ENCODE measurements at regions not wholly inside any gene's neighbourhood (a gene's known extent, or its start where the extent isn't known, plus 50 kb on each side); places are given as distances from the start of the nearest gene placed in this dataset.

GRCh38 chr12:24470050-24470449 is 478.9 kb downstream of the BCAT1 start:
- H3K79me2 ChIP-seq (ENCODE audit: control insufficient read depth, insufficient read depth, low read length, poor library complexity), result no peaks in the 10 kb centered on the region
- H3K4me2 ChIP-seq (ENCODE audit: low read length), result no peak overlapping the region
- peak in 1 of 2 donors; percentile 1 for DNase-seq
- no peak overlapping the region for H4K8ac ChIP-seq (ENCODE audit: low read depth, low read length)
- H3K4me3 ChIP-seq (ENCODE audit: low read depth, low read length), result no peak overlapping the region
- H3K18ac ChIP-seq (ENCODE audit: low read length), result no peak overlapping the region
- no peak overlapping the region for H3K4ac ChIP-seq (ENCODE audit: low read depth, low read length)
- H3K79me1 ChIP-seq (ENCODE audit: low read length), result no peaks in the 10 kb centered on the region
- no peak overlapping the region for H2BK120ac ChIP-seq (ENCODE audit: insufficient read depth, low read length, poor library complexity)
- H2BK12ac ChIP-seq (ENCODE audit: low read length), result no peak overlapping the region
- no peaks in the 10 kb centered on the region for H3K27me3 ChIP-seq (ENCODE audit: insufficient read depth, low read length)
- H4K91ac ChIP-seq (ENCODE audit: low read depth, low read length), result no peak overlapping the region
- H3K36me3 ChIP-seq (ENCODE audit: control insufficient read depth in 1 of 2, insufficient read depth in 2 of 2, low read length in 2 of 2), result no peaks in the 10 kb centered on the region
- no peaks in the 10 kb centered on the region for H3K9me3 ChIP-seq (ENCODE audit: insufficient read depth, low read depth, low read length)
- H3K9ac ChIP-seq (ENCODE audit: low read length), result no peak overlapping the region
- no peak overlapping the region for H4K12ac ChIP-seq (ENCODE audit: low read depth, low read length)
- no CpG with 5 or more reads among the region's 4 CpGs for WGBS (ENCODE audit: extremely low coverage, insufficient coverage, insufficient read length)
- no peak overlapping the region for H3K14ac ChIP-seq (ENCODE audit: low read length)
- no peak overlapping the region for H2BK5ac ChIP-seq (ENCODE audit: low read depth, low read length, poor library complexity)
- no peak overlapping the region for H2AFZ ChIP-seq (ENCODE audit: insufficient read depth, low read length, poor library complexity)
- H3K27ac ChIP-seq (ENCODE audit: low read depth, low read length), result no peak overlapping the region
- H3K23ac ChIP-seq (ENCODE audit: low read length), result no peak overlapping the region
- no peaks in the 10 kb centered on the region for H3K4me1 ChIP-seq (ENCODE audit: control insufficient read depth in 1 of 2, insufficient read depth in 2 of 2, low read length in 2 of 2)
- no peak overlapping the region for H2AK5ac ChIP-seq (ENCODE audit: low read length)

- Histone ChIP-seq H4K8ac (ENCODE audit: low read depth, low read length) (no peak overlapping the region), H4K12ac (ENCODE audit: low read depth, low read length) (no peak overlapping the region), H2AK5ac (ENCODE audit: low read length) (no peak overlapping the region), H3K23ac (ENCODE audit: low read length) (no peak overlapping the region), H2BK5ac (ENCODE audit: low read depth, low read length, poor library complexity) (no peak overlapping the region), H3K14ac (ENCODE audit: low read length) (no peak overlapping the region), H3K9ac (ENCODE audit: low read length) (no peak overlapping the region), H3K79me1 (ENCODE audit: low read length) (no peaks in the 10 kb centered on the region), H4K91ac (ENCODE audit: low read depth, low read length) (no peak overlapping the region), H3K9me3 (ENCODE audit: insufficient read depth, low read depth, low read length) (no peaks in the 10 kb centered on the region), H3K27me3 (ENCODE audit: insufficient read depth, low read length) (no peaks in the 10 kb centered on the region), H3K4me3 (ENCODE audit: low read depth, low read length) (no peak overlapping the region), H3K27ac (ENCODE audit: low read depth, low read length) (no peak overlapping the region), H3K79me2 (ENCODE audit: control insufficient read depth, insufficient read depth, low read length, poor library complexity) (no peaks in the 10 kb centered on the region), H3K4me2 (ENCODE audit: low read length) (no peak overlapping the region), H2BK120ac (ENCODE audit: insufficient read depth, low read length, poor library complexity) (no peak overlapping the region), H3K18ac (ENCODE audit: low read length) (no peak overlapping the region), H3K4me1 (ENCODE audit: control insufficient read depth in 1 of 2, insufficient read depth in 2 of 2, low read length in 2 of 2) (no peaks in the 10 kb centered on the region), H3K36me3 (ENCODE audit: control insufficient read depth in 1 of 2, insufficient read depth in 2 of 2, low read length in 2 of 2) (no peaks in the 10 kb centered on the region), H2BK12ac (ENCODE audit: low read length) (no peak overlapping the region), H2AFZ (ENCODE audit: insufficient read depth, low read length, poor library complexity) (no peak overlapping the region), H3K4ac (ENCODE audit: low read depth, low read length) (no peak overlapping the region)
- DNase-seq, result no peak
- WGBS (ENCODE audit: extremely low coverage, insufficient coverage, insufficient read length), result no CpG with 5 or more reads among the region's 10 CpGs
Observed at GRCh38 chr12:24469089-24469488, 479.8 kb downstream of the BCAT1 start.

GRCh38 chr12:24467226-24467625 is 481.7 kb downstream of the BCAT1 start:
- Histone ChIP-seq H3K4ac (ENCODE audit: low read depth, low read length) (no peak overlapping the region), H2BK12ac (ENCODE audit: low read length) (no peak overlapping the region), H3K36me3 (ENCODE audit: control insufficient read depth in 1 of 2, insufficient read depth in 2 of 2, low read length in 2 of 2) (no peaks in the 10 kb centered on the region), H3K4me1 (ENCODE audit: control insufficient read depth in 1 of 2, insufficient read depth in 2 of 2, low read length in 2 of 2) (no peaks in the 10 kb centered on the region), H3K4me2 (ENCODE audit: low read length) (no peak overlapping the region), H4K91ac (ENCODE audit: low read depth, low read length) (no peak overlapping the region), H3K9ac (ENCODE audit: low read length) (no peak overlapping the region), H3K79me1 (ENCODE audit: low read length) (no peaks in the 10 kb centered on the region), H3K4me3 (ENCODE audit: low read depth, low read length) (no peak overlapping the region), H3K23ac (ENCODE audit: low read length) (no peak overlapping the region), H4K12ac (ENCODE audit: low read depth, low read length) (no peak overlapping the region), H3K9me3 (ENCODE audit: insufficient read depth, low read depth, low read length) (no peaks in the 10 kb centered on the region), H3K27ac (ENCODE audit: low read depth, low read length) (no peak overlapping the region), H4K8ac (ENCODE audit: low read depth, low read length) (no peak overlapping the region), H3K14ac (ENCODE audit: low read length) (no peak overlapping the region), H2AK5ac (ENCODE audit: low read length) (no peak overlapping the region), H3K79me2 (ENCODE audit: control insufficient read depth, insufficient read depth, low read length, poor library complexity) (no peaks in the 10 kb centered on the region), H2AFZ (ENCODE audit: insufficient read depth, low read length, poor library complexity) (no peak overlapping the region), H2BK120ac (ENCODE audit: insufficient read depth, low read length, poor library complexity) (no peak overlapping the region), H3K27me3 (ENCODE audit: insufficient read depth, low read length) (no peaks in the 10 kb centered on the region), H3K18ac (ENCODE audit: low read length) (no peak overlapping the region), H2BK5ac (ENCODE audit: low read depth, low read length, poor library complexity) (no peak overlapping the region)
- no peak for DNase-seq
- no CpG with 5 or more reads among the region's 3 CpGs for WGBS (ENCODE audit: extremely low coverage, insufficient coverage, insufficient read length)

GRCh38 chr12:24463375-24463774 is 485.5 kb downstream of the BCAT1 start:
- Histone ChIP-seq H3K79me2 (ENCODE audit: control insufficient read depth, insufficient read depth, low read length, poor library complexity) (no peaks in the 10 kb centered on the region), H2BK120ac (ENCODE audit: insufficient read depth, low read length, poor library complexity) (no peak overlapping the region), H3K36me3 (ENCODE audit: control insufficient read depth in 1 of 2, insufficient read depth in 2 of 2, low read length in 2 of 2) (no peaks in the 10 kb centered on the region), H2AFZ (ENCODE audit: insufficient read depth, low read length, poor library complexity) (no peak overlapping the region), H4K12ac (ENCODE audit: low read depth, low read length) (no peak overlapping the region), H2AK5ac (ENCODE audit: low read length) (no peak overlapping the region), H3K4me3 (ENCODE audit: low read depth, low read length) (no peak overlapping the region), H3K27ac (ENCODE audit: low read depth, low read length) (no peak overlapping the region), H2BK12ac (ENCODE audit: low read length) (no peak overlapping the region), H3K9ac (ENCODE audit: low read length) (no peak overlapping the region), H3K4me2 (ENCODE audit: low read length) (no peak overlapping the region), H4K8ac (ENCODE audit: low read depth, low read length) (no peak overlapping the region), H3K79me1 (ENCODE audit: low read length) (no peaks in the 10 kb centered on the region), H3K14ac (ENCODE audit: low read length) (no peak overlapping the region), H3K18ac (ENCODE audit: low read length) (no peak overlapping the region), H3K9me3 (ENCODE audit: insufficient read depth, low read depth, low read length) (no peaks in the 10 kb centered on the region), H2BK5ac (ENCODE audit: low read depth, low read length, poor library complexity) (no peak overlapping the region), H4K91ac (ENCODE audit: low read depth, low read length) (no peak overlapping the region), H3K4ac (ENCODE audit: low read depth, low read length) (no peak overlapping the region), H3K27me3 (ENCODE audit: insufficient read depth, low read length) (no peaks in the 10 kb centered on the region), H3K23ac (ENCODE audit: low read length) (no peak overlapping the region), H3K4me1 (ENCODE audit: control insufficient read depth in 1 of 2, insufficient read depth in 2 of 2, low read length in 2 of 2) (no peaks in the 10 kb centered on the region)
- DNase-seq, result no peak
- no CpG with 5 or more reads among the region's 6 CpGs for WGBS (ENCODE audit: extremely low coverage, insufficient coverage, insufficient read length)

Measured in trophoblast cell (in vitro differentiated cells and primary cell).